Gastroesophageal sphincter (tissue), 3 donors: ENCODE measurements at regions not wholly inside any gene's neighbourhood (a gene's known extent, or its start where the extent isn't known, plus 50 kb on each side); places are given as distances from the start of the nearest gene placed in this dataset.

Experiments
- CTCF ChIP-seq, 4 experiments: fragments of 200-600 bp in 2 of 4; fragments of 450-650 bp in 2 of 4; sonication (generic) in 1 of 4; IDR thresholded peaks; one replicate each; pipeline ENCODE4 v1.5.1; 2017 to 2019; ENCODE audit warnings: antibody characterized with exemption in 4 of 4, mild to moderate bottlenecking in 2 of 4, moderate library complexity in 2 of 4
- EP300 ChIP-seq: sonication (generic); formaldehyde crosslinking; IDR thresholded peaks from one replicate; pipeline ENCODE4 v1.6.1; 2017; ENCODE audit warnings: antibody characterized with exemption, mild to moderate bottlenecking
- POLR2A ChIP-seq, 2 donors: fragments of 450-650 bp; IDR thresholded peaks; one replicate each; pipeline ENCODE4 v1.6.1; 2017; ENCODE audit warnings: antibody characterized with exemption in 2 of 2, mild to moderate bottlenecking in 2 of 2, moderate library complexity in 1 of 2
- POLR2AphosphoS5 ChIP-seq: sonication (generic); formaldehyde crosslinking; IDR thresholded peaks from one replicate; pipeline ENCODE4 v1.6.1; 2017; ENCODE audit warnings: antibody characterized with exemption

GRCh38 chr9:14993901-14994554 lies 83.8 kb upstream of the FREM1 start:
- TF ChIP-seq POLR2AphosphoS5: no peak
- TF ChIP-seq POLR2A (IDR thresholded peaks at IDR 0.05): no peak
- TF ChIP-seq CTCF (IDR thresholded peaks at IDR 0.05): no peak
- TF ChIP-seq EP300: no peak
